ENCODE measurements at regions not wholly inside any gene's neighbourhood (a gene's known extent, or its start where the extent isn't known, plus 50 kb on each side); places are given as distances from the start of the nearest gene placed in this dataset.

DNA sequence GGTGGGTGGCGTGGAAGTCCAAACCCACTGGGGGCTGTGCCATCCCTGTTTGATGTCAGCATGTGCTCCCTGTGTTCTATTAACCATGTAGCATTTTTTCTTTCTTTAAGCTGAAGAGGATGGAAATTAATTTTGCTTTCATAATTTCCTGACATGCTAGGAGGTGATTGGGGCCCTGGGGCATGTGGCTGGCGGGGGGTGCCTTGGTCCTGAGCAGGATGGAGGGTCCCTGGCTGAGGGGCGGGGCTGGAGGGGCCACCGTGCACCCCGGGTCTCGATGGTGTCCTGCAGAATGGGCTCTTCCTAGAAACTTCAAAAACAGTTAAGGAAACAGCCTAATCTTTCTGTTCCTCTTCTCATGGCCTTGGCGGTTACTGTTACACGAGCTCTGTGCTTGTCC is 69.3 kb upstream of the IRX4 start:
- Mint-ChIP-seq H3K27ac (no peak overlapping the region), H3K9me3 (peaks cover 0 to 2% of the 10 kb centered on the region in 2 donors), H3K4me1 (ENCODE audit: low read depth in 2 of 2) (no peaks in the 10 kb centered on the region), H3K4me3 (no peak overlapping the region), H3K27me3 (peaks cover 29 to 85% of the 10 kb centered on the region in 2 donors), H3K36me3 (ENCODE audit: insufficient read depth) (peaks cover 3% of the 10 kb centered on the region)
- DNase-seq (no peak), ATAC-seq (replicated peaks) (no peak)

DNA sequence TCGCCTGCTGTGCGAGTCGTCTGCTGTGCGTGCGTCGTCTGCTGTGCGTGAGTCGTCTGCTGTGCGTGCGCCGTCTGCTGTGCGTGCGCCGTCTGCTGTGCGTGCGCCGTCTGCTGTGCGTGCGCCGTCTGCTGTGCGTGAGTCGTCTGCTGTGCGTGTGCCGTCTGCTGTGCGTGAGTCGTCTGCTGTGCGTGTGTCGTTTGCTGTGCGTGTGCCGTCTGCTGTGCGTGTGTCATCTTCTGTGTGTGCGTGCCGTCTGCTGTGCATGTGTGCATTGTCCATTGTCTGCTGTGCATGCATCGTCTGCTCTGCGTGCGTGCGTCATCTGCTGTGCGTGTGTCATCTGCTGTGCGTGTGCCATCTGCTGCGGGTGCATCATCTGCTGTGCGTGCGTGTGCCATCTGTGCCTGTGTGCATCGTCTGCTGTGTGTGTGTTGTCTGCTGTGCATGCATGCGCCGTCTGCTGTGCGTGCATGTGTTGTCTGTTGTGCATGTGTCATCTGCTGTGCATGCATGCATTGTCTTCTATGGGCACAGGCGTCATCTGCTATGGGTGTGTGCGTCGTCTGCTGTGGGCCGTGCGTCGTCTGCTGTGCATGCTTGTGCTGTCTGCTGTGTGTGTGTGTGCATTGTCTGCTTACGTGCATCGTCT is 68.6 kb upstream of the IRX4 start:
- H3K27me3 Mint-ChIP-seq = peaks cover 33 to 88% of the 10 kb centered on the region in 2 donors
- no peaks in the 10 kb centered on the region for H3K4me1 Mint-ChIP-seq (ENCODE audit: low read depth in 2 of 2)
- H3K36me3 Mint-ChIP-seq (ENCODE audit: insufficient read depth) = peaks cover 3% of the 10 kb centered on the region
- DNase-seq (no peak), ATAC-seq (replicated peaks) (no peak)
- peaks cover 0 to 2% of the 10 kb centered on the region in 2 donors for H3K9me3 Mint-ChIP-seq
- H3K4me3 Mint-ChIP-seq = no peak overlapping the region
- no peak overlapping the region for H3K27ac Mint-ChIP-seq

DNA sequence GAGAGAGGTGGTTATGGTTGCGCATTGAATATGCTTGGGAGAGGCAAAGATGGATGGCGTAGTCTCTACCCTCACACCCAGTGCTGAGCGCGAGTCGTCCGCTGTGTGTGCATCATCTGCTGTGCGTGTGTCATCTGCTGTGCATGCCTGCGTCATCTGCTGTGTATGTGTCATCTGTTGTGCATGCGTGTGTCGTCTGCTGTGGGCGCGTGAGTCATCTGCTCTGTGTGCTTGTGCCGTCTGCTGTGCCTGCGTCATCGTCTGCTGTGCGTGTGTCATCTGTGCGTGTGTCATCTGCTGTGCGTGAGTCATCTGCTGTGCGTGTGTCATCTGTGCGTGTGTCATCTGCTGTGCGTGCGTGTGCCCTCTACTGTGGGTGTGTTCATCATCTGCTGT is 68.0 kb upstream of the IRX4 start:
- peaks cover 32 to 88% of the 10 kb centered on the region in 2 donors for H3K27me3 Mint-ChIP-seq
- H3K9me3 Mint-ChIP-seq = peaks cover 0 to 2% of the 10 kb centered on the region in 2 donors
- no peak overlapping the region for H3K27ac Mint-ChIP-seq
- H3K4me1 Mint-ChIP-seq (ENCODE audit: low read depth in 2 of 2) = no peaks in the 10 kb centered on the region
- DNase-seq = no peak
- ATAC-seq (replicated peaks) = no peak
- H3K4me3 Mint-ChIP-seq = no peak overlapping the region
- peaks cover 3% of the 10 kb centered on the region for H3K36me3 Mint-ChIP-seq (ENCODE audit: insufficient read depth)

DNA sequence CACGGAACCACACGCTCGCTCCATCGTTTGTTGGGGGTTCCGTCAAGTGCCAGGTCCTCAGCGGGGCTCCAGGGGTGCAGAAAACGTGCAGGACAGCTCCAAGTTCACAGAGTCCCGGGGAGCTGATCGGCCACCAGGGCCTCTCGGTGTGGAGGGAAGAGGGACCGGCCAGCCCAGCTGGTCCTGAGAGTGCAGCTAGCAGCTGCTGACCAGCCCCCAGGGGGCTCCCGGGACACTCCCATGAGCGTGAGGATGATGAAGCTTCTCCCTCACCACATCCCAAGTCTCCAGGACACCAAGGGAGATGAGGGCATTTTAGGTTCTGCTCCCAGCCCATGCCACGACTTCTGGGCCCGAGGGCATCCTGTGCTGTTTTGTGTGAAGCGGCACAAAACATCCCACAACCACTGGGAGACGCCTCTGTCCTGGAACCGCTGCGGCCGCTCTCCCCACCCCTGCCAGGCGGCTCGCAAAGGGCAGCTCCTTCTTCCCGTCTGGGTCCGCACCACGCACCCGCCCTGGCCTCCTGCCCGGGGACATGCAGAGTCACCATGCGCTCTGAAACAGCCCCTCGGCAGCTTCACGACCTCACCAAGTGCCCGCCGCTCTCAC is 67.5 kb upstream of the IRX4 start:
- Mint-ChIP-seq H3K27me3 (peaks cover 28 to 88% of the 10 kb centered on the region in 2 donors), H3K9me3 (peaks cover 0 to 2% of the 10 kb centered on the region in 2 donors), H3K4me1 (ENCODE audit: low read depth in 2 of 2) (no peaks in the 10 kb centered on the region), H3K36me3 (ENCODE audit: insufficient read depth) (peaks cover 3% of the 10 kb centered on the region), H3K4me3 (no peak overlapping the region), H3K27ac (no peak overlapping the region)
- no peak for ATAC-seq (replicated peaks)
- DNase-seq = no peak

DNA sequence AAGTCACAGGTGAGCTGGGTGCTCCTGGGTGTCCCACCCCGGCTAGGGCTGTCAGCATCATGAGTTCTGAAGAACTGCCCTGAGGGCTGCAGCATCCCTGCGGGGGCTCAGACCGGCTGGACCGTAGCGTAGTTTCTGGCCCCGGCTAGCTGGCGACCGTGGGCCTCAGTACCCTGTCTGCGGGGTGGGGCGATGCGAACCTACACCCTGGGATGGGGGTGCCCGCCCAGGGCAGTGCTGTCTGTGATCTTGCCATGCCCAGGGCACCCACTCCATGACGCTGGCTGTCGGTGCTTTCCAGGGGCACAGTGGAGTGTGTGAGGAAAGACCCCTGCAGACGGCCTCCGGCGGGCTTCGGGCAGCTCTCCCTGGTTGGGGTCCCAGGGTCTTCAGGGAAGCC is 66.5 kb upstream of the IRX4 start:
- peaks cover 3% of the 10 kb centered on the region for H3K36me3 Mint-ChIP-seq (ENCODE audit: insufficient read depth)
- ATAC-seq (replicated peaks) (no peak), DNase-seq (no peak)
- H3K4me3 Mint-ChIP-seq = no peak overlapping the region
- peaks cover 27 to 88% of the 10 kb centered on the region in 2 donors for H3K27me3 Mint-ChIP-seq
- no peak overlapping the region for H3K27ac Mint-ChIP-seq
- H3K9me3 Mint-ChIP-seq = peaks cover 0 to 2% of the 10 kb centered on the region in 2 donors
- no peaks in the 10 kb centered on the region for H3K4me1 Mint-ChIP-seq (ENCODE audit: low read depth in 2 of 2)

DNA sequence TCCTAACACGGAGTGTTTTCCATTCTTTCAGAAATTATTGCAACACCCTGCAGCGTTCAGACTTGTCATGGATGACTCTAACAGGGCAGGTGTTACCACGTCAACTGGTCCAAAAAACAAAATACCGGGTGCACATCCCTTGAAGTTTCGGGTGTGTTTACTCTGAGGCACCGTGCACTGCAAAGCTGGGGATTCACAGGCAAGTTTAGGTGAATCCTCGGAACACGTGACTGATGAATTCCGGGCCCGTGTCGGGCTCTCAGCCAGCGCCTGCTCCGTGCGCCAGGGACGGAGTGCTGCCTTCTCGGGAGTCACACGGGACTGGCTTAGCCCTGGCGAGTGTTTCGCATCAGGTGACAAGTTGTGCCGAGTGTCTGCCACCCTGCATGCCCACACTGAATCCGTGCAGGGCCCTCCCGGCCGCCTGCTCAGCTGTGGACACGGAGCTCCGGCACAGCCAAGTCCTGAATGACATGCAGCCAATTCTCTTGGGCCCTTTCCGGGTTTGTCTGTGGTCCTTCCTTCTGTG is 66.0 kb upstream of the IRX4 start:
- H3K9me3 Mint-ChIP-seq = peaks cover 0 to 2% of the 10 kb centered on the region in 2 donors
- no peak overlapping the region for H3K4me3 Mint-ChIP-seq
- peaks cover 3% of the 10 kb centered on the region for H3K36me3 Mint-ChIP-seq (ENCODE audit: insufficient read depth)
- ATAC-seq (replicated peaks) = no peak
- no peak overlapping the region for H3K27ac Mint-ChIP-seq
- no peaks in the 10 kb centered on the region for H3K4me1 Mint-ChIP-seq (ENCODE audit: low read depth in 2 of 2)
- DNase-seq = no peak
- H3K27me3 Mint-ChIP-seq = peaks cover 33 to 90% of the 10 kb centered on the region in 2 donors

DNA sequence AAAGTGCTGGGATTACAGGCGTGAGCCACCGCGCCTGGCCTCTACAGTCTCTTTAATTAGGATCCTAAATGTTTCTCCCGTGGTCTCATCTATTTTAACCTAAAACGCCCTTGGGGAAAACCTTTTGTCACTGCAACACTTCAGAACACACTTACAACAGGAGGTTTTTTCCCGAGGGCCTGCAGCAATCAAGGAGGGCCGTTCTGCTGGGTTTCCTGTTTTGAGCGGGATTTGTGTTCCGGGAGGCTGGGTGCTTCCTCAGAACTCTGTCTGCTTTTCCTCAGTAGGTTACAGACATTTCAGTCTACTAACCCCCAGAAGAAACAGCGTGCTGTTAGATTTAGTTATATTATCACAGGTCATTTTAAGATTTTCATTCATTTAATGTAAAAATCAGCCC is 65.4 kb upstream of the IRX4 start:
- DNase-seq = no peak
- Mint-ChIP-seq H3K27me3 (peaks cover 32 to 90% of the 10 kb centered on the region in 2 donors), H3K27ac (no peak overlapping the region), H3K9me3 (peaks cover 0 to 2% of the 10 kb centered on the region in 2 donors), H3K4me1 (ENCODE audit: low read depth in 2 of 2) (no peaks in the 10 kb centered on the region), H3K4me3 (no peak overlapping the region), H3K36me3 (ENCODE audit: insufficient read depth) (peaks cover 3% of the 10 kb centered on the region)
- ATAC-seq (replicated peaks) = no peak

DNA sequence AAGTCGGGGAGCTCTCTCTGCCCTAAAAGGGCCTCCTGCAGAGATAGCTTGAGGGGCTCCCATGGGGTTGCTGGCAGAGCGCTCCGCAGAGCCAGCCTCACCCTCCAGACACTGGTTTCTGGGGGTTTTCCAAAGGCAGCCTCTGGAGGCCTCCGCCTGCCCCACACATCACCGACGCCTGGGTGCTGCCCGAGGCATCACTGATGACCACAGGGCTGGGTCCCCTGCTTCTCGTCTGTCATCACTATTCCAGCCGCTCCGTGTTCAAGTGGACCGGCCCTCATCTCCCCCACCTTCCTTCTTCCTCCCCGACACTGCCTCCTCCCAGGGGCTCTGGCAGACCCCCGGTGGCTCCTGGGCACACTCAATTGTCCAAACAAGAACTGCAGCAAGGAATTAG is 64.1 kb upstream of the IRX4 start:
- Mint-ChIP-seq H3K9me3 (peaks cover 0 to 2% of the 10 kb centered on the region in 2 donors), H3K27ac (no peak overlapping the region), H3K36me3 (ENCODE audit: insufficient read depth) (peaks cover 3% of the 10 kb centered on the region), H3K27me3 (peaks cover 29 to 79% of the 10 kb centered on the region in 2 donors), H3K4me1 (ENCODE audit: low read depth in 2 of 2) (no peaks in the 10 kb centered on the region), H3K4me3 (no peak overlapping the region)
- DNase-seq (no peak), ATAC-seq (replicated peaks) (no peak)

DNA sequence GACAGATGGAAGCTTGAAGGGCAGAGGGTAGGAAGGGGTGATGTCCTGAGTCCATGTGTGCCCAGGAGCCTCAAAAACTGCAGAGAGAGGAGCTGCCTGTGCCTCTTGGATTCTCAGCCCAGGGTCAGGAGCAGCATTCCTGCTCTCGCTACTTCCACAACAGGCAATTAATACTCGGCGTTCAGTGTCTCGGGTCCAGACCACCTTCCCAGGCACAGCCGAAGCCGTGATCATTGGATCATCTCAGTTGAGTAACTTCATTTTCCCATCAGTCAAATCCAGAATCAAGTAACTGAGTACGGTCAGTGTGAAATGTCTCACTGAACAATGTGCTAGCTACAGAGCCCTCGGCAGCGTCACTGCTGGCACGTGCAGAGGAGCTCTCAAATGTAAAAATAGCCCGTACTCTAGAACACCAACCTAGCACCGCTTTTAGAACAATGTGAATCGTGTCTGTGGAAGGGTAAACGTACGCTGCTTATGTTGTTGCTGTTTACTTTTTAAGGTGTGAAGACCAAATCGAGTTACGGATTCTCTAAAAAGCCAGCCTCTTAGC is 63.5 kb upstream of the IRX4 start:
- no peak for DNase-seq
- Mint-ChIP-seq H3K36me3 (ENCODE audit: insufficient read depth) (peaks cover 3% of the 10 kb centered on the region), H3K9me3 (peaks cover 0 to 2% of the 10 kb centered on the region in 2 donors), H3K4me1 (ENCODE audit: low read depth in 2 of 2) (no peaks in the 10 kb centered on the region), H3K27me3 (peaks cover 29 to 73% of the 10 kb centered on the region in 2 donors), H3K4me3 (no peak overlapping the region), H3K27ac (no peak overlapping the region)
- no peak for ATAC-seq (replicated peaks)

DNA sequence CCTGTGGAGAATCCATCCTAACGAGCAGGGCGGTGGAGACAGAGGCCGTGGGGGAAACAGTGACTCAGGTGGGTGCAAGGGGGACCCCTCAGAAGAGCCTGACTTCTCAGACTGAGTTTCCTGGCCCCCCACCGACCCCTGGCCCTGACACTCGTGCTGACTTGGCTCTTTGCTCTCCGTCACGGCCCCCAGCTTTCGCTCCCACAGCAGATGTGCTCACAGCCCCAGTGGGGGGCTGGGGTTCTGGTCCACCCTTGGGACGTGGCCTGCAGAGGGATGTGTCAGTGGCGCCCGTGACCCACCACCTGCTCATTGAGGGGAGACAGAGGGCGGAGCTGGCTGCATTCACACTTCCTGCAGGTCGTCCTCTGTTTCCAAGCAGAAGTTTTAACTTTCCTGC is 62.9 kb upstream of the IRX4 start:
- H3K9me3 Mint-ChIP-seq = no peaks in the 10 kb centered on the region
- ATAC-seq (replicated peaks) (no peak), DNase-seq (no peak)
- H3K27ac Mint-ChIP-seq = no peak overlapping the region
- H3K36me3 Mint-ChIP-seq (ENCODE audit: insufficient read depth) = no peaks in the 10 kb centered on the region
- no peak overlapping the region for H3K4me3 Mint-ChIP-seq
- H3K27me3 Mint-ChIP-seq = peaks cover 32 to 67% of the 10 kb centered on the region in 2 donors
- no peaks in the 10 kb centered on the region for H3K4me1 Mint-ChIP-seq (ENCODE audit: low read depth in 2 of 2)

DNA sequence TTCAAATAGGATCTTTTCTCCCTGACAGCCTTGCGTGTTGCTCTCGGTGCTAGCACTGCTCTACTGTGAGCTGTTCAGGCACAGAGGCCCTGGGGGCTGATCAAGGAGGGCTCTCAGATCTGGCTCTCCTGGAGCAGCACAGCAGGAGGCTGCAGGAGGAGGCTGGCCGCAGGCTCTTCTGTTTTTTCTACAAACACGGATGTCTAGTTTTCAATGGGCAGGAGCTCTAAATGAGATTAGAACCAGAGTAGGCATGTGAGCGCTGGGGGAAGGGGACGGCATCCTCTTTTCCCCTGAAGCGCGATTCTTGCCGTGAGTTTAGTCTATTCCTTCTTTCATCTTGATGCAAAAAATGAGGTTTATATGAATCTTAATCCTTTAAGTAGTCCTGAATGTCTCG is 61.7 kb upstream of the IRX4 start:
- H3K27me3 Mint-ChIP-seq = peaks cover 31 to 63% of the 10 kb centered on the region in 2 donors
- DNase-seq = no peak
- H3K4me3 Mint-ChIP-seq = no peak overlapping the region
- no peaks in the 10 kb centered on the region for H3K36me3 Mint-ChIP-seq (ENCODE audit: insufficient read depth)
- no peak for ATAC-seq (replicated peaks)
- no peaks in the 10 kb centered on the region for H3K4me1 Mint-ChIP-seq (ENCODE audit: low read depth in 2 of 2)
- H3K9me3 Mint-ChIP-seq = no peaks in the 10 kb centered on the region
- H3K27ac Mint-ChIP-seq = no peak overlapping the region

DNA sequence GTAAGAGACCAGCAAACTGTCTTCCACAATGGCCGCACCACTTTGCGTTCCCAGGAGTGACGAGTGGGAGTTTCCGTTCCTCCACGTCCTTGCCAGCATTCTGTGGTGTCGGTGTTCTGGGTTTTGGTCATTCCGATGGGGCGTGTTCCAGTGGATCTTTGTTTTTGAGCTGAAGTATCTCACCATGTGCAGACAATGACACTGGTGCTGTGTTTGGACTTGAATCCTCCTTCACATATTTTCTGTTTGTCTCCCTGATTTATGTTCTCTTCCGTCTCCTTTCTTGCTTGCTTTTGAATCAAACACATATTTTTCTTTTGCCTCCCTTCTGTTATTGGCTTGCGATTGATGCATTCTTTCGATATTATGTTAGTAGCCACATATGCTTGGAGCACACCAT is 60.8 kb upstream of the IRX4 start:
- H3K9me3 Mint-ChIP-seq = no peaks in the 10 kb centered on the region
- no peaks in the 10 kb centered on the region for H3K4me1 Mint-ChIP-seq (ENCODE audit: low read depth in 2 of 2)
- no peak for DNase-seq
- peaks cover 31 to 72% of the 10 kb centered on the region in 2 donors for H3K27me3 Mint-ChIP-seq
- H3K36me3 Mint-ChIP-seq (ENCODE audit: insufficient read depth) = no peaks in the 10 kb centered on the region
- no peak overlapping the region for H3K27ac Mint-ChIP-seq
- ATAC-seq (replicated peaks) = no peak
- H3K4me3 Mint-ChIP-seq = no peak overlapping the region

DNA sequence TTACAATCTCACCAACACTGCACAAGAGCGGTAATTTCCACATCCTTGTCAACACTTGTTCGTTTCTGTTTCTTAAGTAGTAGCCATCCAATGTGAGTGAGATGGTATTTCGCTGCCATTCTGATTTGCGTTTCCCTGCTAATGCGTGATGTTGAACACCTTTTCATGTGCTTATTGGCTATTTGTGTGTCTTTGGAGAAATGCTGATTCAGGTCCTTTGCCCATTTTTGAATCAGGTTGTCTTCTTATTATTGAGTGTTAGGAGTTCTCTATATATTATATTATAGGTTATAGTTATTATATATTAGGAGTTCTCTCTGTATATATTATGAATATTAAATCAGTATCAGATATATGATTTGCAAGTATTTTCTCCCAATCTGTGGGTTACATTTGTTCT is 59.9 kb upstream of the IRX4 start:
- no peaks in the 10 kb centered on the region for H3K36me3 Mint-ChIP-seq (ENCODE audit: insufficient read depth)
- H3K27me3 Mint-ChIP-seq = peaks cover 31 to 72% of the 10 kb centered on the region in 2 donors
- H3K4me1 Mint-ChIP-seq (ENCODE audit: low read depth in 2 of 2) = no peaks in the 10 kb centered on the region
- ATAC-seq (replicated peaks) (no peak), DNase-seq (no peak)
- no peak overlapping the region for H3K4me3 Mint-ChIP-seq
- no peaks in the 10 kb centered on the region for H3K9me3 Mint-ChIP-seq
- no peak overlapping the region for H3K27ac Mint-ChIP-seq

DNA sequence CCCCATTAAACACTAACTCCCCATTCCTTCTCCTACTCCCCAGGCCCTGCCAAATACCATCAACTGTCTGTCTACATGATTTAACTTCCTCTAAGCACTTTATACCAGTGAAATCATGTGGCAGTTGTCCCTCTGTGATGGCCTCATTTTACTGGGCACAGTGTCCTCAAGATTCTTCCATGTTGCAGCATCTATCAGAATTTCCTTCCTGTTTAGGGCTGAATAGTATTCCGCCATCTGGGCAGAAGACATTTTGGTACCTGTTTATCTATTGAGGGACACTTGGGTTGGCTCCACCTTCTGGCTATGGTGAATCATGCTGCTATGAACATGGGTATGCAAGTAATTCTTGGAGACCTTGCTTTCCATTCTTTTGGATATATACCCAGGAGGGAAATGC is 59.4 kb upstream of the IRX4 start:
- Mint-ChIP-seq H3K9me3 (no peaks in the 10 kb centered on the region), H3K27ac (no peak overlapping the region)

More for the DNA sequence above, 59.4 kb upstream of the IRX4 start:
- H3K4me3 Mint-ChIP-seq = no peak overlapping the region
- DNase-seq (no peak), ATAC-seq (replicated peaks) (no peak)
- H3K36me3 Mint-ChIP-seq (ENCODE audit: insufficient read depth) = no peaks in the 10 kb centered on the region
- H3K27me3 Mint-ChIP-seq = peaks cover 29 to 72% of the 10 kb centered on the region in 2 donors
- H3K4me1 Mint-ChIP-seq (ENCODE audit: low read depth in 2 of 2) = no peaks in the 10 kb centered on the region

Measured in effector memory CD8-positive, alpha-beta T cell (primary cell).